ENCODE measurements at regions not wholly inside any gene's neighbourhood (a gene's known extent, or its start where the extent isn't known, plus 50 kb on each side); places are given as distances from the start of the nearest gene placed in this dataset.

- TF ChIP-seq, protein P1, sequence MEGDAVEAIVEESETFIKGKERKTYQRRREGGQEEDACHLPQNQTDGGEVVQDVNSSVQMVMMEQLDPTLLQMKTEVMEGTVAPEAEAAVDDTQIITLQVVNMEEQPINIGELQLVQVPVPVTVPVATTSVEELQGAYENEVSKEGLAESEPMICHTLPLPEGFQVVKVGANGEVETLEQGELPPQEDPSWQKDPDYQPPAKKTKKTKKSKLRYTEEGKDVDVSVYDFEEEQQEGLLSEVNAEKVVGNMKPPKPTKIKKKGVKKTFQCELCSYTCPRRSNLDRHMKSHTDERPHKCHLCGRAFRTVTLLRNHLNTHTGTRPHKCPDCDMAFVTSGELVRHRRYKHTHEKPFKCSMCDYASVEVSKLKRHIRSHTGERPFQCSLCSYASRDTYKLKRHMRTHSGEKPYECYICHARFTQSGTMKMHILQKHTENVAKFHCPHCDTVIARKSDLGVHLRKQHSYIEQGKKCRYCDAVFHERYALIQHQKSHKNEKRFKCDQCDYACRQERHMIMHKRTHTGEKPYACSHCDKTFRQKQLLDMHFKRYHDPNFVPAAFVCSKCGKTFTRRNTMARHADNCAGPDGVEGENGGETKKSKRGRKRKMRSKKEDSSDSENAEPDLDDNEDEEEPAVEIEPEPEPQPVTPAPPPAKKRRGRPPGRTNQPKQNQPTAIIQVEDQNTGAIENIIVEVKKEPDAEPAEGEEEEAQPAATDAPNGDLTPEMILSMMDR (conservative IDR thresholded peaks at IDR 0.05; ENCODE audit: low read depth in 2 of 2) = no peak
- TF ChIP-seq POLR2AphosphoS5 (IDR thresholded peaks at IDR 0.05; ENCODE audit: low read depth) (no peak), EZH2phosphoT487 (IDR thresholded peaks at IDR 0.05; ENCODE audit: unreplicated experiment) (no peak), NANOG (IDR thresholded peaks at IDR 0.05; ENCODE audit: borderline replicate concordance) (no peak), EZH2 (IDR thresholded peaks at IDR 0.05; ENCODE audit: low read depth, unreplicated experiment) (no peak), CREB1 (CRISPR knock-in tag; IDR thresholded peaks at IDR 0.05; ENCODE audit: low read depth) (no peak)
- TF ChIP-seq, protein P2, sequence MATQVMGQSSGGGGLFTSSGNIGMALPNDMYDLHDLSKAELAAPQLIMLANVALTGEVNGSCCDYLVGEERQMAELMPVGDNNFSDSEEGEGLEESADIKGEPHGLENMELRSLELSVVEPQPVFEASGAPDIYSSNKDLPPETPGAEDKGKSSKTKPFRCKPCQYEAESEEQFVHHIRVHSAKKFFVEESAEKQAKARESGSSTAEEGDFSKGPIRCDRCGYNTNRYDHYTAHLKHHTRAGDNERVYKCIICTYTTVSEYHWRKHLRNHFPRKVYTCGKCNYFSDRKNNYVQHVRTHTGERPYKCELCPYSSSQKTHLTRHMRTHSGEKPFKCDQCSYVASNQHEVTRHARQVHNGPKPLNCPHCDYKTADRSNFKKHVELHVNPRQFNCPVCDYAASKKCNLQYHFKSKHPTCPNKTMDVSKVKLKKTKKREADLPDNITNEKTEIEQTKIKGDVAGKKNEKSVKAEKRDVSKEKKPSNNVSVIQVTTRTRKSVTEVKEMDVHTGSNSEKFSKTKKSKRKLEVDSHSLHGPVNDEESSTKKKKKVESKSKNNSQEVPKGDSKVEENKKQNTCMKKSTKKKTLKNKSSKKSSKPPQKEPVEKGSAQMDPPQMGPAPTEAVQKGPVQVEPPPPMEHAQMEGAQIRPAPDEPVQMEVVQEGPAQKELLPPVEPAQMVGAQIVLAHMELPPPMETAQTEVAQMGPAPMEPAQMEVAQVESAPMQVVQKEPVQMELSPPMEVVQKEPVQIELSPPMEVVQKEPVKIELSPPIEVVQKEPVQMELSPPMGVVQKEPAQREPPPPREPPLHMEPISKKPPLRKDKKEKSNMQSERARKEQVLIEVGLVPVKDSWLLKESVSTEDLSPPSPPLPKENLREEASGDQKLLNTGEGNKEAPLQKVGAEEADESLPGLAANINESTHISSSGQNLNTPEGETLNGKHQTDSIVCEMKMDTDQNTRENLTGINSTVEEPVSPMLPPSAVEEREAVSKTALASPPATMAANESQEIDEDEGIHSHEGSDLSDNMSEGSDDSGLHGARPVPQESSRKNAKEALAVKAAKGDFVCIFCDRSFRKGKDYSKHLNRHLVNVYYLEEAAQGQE (IDR thresholded peaks at IDR 0.05; ENCODE audit: unreplicated experiment) = no peak
- TF ChIP-seq, protein P3, sequence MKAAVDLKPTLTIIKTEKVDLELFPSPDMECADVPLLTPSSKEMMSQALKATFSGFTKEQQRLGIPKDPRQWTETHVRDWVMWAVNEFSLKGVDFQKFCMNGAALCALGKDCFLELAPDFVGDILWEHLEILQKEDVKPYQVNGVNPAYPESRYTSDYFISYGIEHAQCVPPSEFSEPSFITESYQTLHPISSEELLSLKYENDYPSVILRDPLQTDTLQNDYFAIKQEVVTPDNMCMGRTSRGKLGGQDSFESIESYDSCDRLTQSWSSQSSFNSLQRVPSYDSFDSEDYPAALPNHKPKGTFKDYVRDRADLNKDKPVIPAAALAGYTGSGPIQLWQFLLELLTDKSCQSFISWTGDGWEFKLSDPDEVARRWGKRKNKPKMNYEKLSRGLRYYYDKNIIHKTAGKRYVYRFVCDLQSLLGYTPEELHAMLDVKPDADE (IDR thresholded peaks at IDR 0.05) = no peak
These were observed 230.2 kb upstream of the DIO3 start for GRCh38 chr14:101331141-101331525.
